SK-N-MC (cell line): ENCODE measurements at regions not wholly inside any gene's neighbourhood (a gene's known extent, or its start where the extent isn't known, plus 50 kb on each side); places are given as distances from the start of the nearest gene placed in this dataset.
"Not testable (repeated sequence)": the region's sequence is repeated elsewhere in the genome, so short reads cannot be mapped to it uniquely, and the experiment has no call there.

Source experiments
- EZH2 ChIP-seq: fragments of 200-600 bp; sonication (generic); IDR thresholded peaks from one replicate; pipeline ENCODE4 v1.6.1; 2017; ENCODE audit warnings: antibody characterized with exemption
- FOXP2 ChIP-seq: optimal IDR thresholded peaks from 2 replicates; pipeline ENCODE3; 2011; ENCODE audit warnings: mild to moderate bottlenecking, moderate library complexity; ENCODE audit not compliant: insufficient read depth; ENCODE audit errors: extremely low read length, control extremely low read depth
- POLR2AphosphoS5 ChIP-seq: IDR thresholded peaks from 2 replicates; pipeline ENCODE4 v1.6.1; 2012; ENCODE audit warnings: mild to moderate bottlenecking, low read depth, low read length, borderline replicate concordance

GRCh38 chr2:131856202-131856601 is 305.6 kb downstream of the ANKRD30BL start:
- not testable (repeated sequence) for TF ChIP-seq EZH2, POLR2AphosphoS5, FOXP2
